ENCODE measurements at regions not wholly inside any gene's neighbourhood (a gene's known extent, or its start where the extent isn't known, plus 50 kb on each side); places are given as distances from the start of the nearest gene placed in this dataset.

GRCh38 chr20:22005535-22005934, 300.1 kb downstream of the PAX1 start:
- in situ Hi-C loops (cut with MboI; ENCODE audit: low sequenced_read_pairs), result no loop called here

GRCh38 chr20:22004946-22005345, 299.5 kb downstream of the PAX1 start:
- in situ Hi-C loops (cut with MboI; ENCODE audit: low sequenced_read_pairs), result no loop called here

- in situ Hi-C loops (cut with MboI; ENCODE audit: low sequenced_read_pairs), result no loop called here
Observed at GRCh38 chr20:22003680-22004079, 298.2 kb downstream of the PAX1 start.

GRCh38 chr20:22001886-22002285, 296.4 kb downstream of the PAX1 start:
- in situ Hi-C loops (cut with MboI; ENCODE audit: low sequenced_read_pairs), result no loop called here

GRCh38 chr20:21995461-21995860, 290.0 kb downstream of the PAX1 start:
- in situ Hi-C loops (cut with MboI; ENCODE audit: low sequenced_read_pairs), result no loop called here

- in situ Hi-C loops (cut with MboI; ENCODE audit: low sequenced_read_pairs), result no loop called here
Observed at GRCh38 chr20:21994203-21994602, 288.7 kb downstream of the PAX1 start.

GRCh38 chr20:21982559-21982958, 277.1 kb downstream of the PAX1 start:
- in situ Hi-C loops (cut with MboI; ENCODE audit: low sequenced_read_pairs), result no loop called here

GRCh38 chr20:21981597-21982344, 276.3 kb downstream of the PAX1 start:
- in situ Hi-C loops (cut with MboI; ENCODE audit: low sequenced_read_pairs), result no loop called here

- in situ Hi-C loops (cut with MboI; ENCODE audit: low sequenced_read_pairs), result no loop called here
Observed at GRCh38 chr20:21981179-21981578, 275.7 kb downstream of the PAX1 start.

GRCh38 chr20:21971436-21971835, 266.0 kb downstream of the PAX1 start:
- in situ Hi-C loops (cut with MboI; ENCODE audit: low sequenced_read_pairs), result no loop called here

- in situ Hi-C loops (cut with MboI; ENCODE audit: low sequenced_read_pairs), result no loop called here
Observed at GRCh38 chr20:21968486-21968885, 263.0 kb downstream of the PAX1 start.

GRCh38 chr20:21967481-21967880, 262.0 kb downstream of the PAX1 start:
- in situ Hi-C loops (cut with MboI; ENCODE audit: low sequenced_read_pairs), result no loop called here

- in situ Hi-C loops (cut with MboI; ENCODE audit: low sequenced_read_pairs), result no loop called here
Observed at GRCh38 chr20:21956591-21956990, 251.1 kb downstream of the PAX1 start.

GRCh38 chr20:21947406-21947805, 241.9 kb downstream of the PAX1 start:
- in situ Hi-C loops (cut with MboI; ENCODE audit: low sequenced_read_pairs), result no loop called here

- in situ Hi-C loops (cut with MboI; ENCODE audit: low sequenced_read_pairs), result no loop called here
Observed at GRCh38 chr20:21944227-21944626, 238.8 kb downstream of the PAX1 start.

- in situ Hi-C loops (cut with MboI; ENCODE audit: low sequenced_read_pairs), result no loop called here
Observed at GRCh38 chr20:21941941-21942805, 236.7 kb downstream of the PAX1 start.

GRCh38 chr20:21936720-21937380, 231.4 kb downstream of the PAX1 start:
- in situ Hi-C loops (cut with MboI; ENCODE audit: low sequenced_read_pairs), result no loop called here

GRCh38 chr20:21936261-21936660, 230.8 kb downstream of the PAX1 start:
- in situ Hi-C loops (cut with MboI; ENCODE audit: low sequenced_read_pairs), result no loop called here

- in situ Hi-C loops (cut with MboI; ENCODE audit: low sequenced_read_pairs), result no loop called here
Observed at GRCh38 chr20:21933526-21933925, 228.1 kb downstream of the PAX1 start.

GRCh38 chr20:21921251-21921650, 215.8 kb downstream of the PAX1 start:
- in situ Hi-C loops (cut with MboI; ENCODE audit: low sequenced_read_pairs), result no loop called here

- in situ Hi-C loops (cut with MboI; ENCODE audit: low sequenced_read_pairs), result no loop called here
Observed at GRCh38 chr20:21920211-21920610, 214.7 kb downstream of the PAX1 start.

GRCh38 chr20:21918398-21918797, 212.9 kb downstream of the PAX1 start:
- in situ Hi-C loops (cut with MboI; ENCODE audit: low sequenced_read_pairs), result no loop called here

Measured in HL-60/S4 treated with retinoic acid at 250 ng/mL for 4 days and 3 days (cell line).